GM18858 (cell line): ENCODE measurements at regions not wholly inside any gene's neighbourhood (a gene's known extent, or its start where the extent isn't known, plus 50 kb on each side); places are given as distances from the start of the nearest gene placed in this dataset.

Experiments used
- ATAC-seq: cut with Tn5 transposase; IDR thresholded peaks from one replicate; pipeline ENCODE4 v1.9.1; 2021; ENCODE audit not compliant: unreplicated experiment

GRCh38 chr5:138626333-138626944 lies 51.2 kb upstream of the HSPA9 start:
- ATAC-seq: no peak

- no peak for ATAC-seq
Observed at GRCh38 chr5:138625134-138625533, 49.9 kb upstream of the HSPA9 start.
